Panc1 (cell line): ENCODE measurements at regions not wholly inside any gene's neighbourhood (a gene's known extent, or its start where the extent isn't known, plus 50 kb on each side); places are given as distances from the start of the nearest gene placed in this dataset.

Experiments
- ATAC-seq: fragments of 200-7000 bp; cut with Tn5 transposase; 2 replicates; pipeline ENCODE4 v1.9.1; 2020; ENCODE audit warnings: mild to moderate bottlenecking, moderate library complexity
- BruUV-seq: library from RNA; stranded (reverse); fragments of 400-500 nt; replicated peaks from 2 replicates; lab custom pipeline; 2021; lab: Mats Ljungman, UMichigan
- CTCF ChIA-PET: fragments of 300-600 bp; sonication (Branson Sonifier 250); formaldehyde crosslinking; loops from one replicate; lab custom pipeline; 2022; ENCODE audit warnings: antibody characterized with exemption; lab: Charles Lee
- POLR2A ChIA-PET: fragments of 300-600 bp; sonication (Branson Sonifier 250); formaldehyde crosslinking; loops from one replicate; lab custom pipeline; 2022; ENCODE audit warnings: antibody characterized with exemption; lab: Charles Lee
- DNase-seq: peaks from one replicate; pipeline ENCODE4 v3.0.0-alpha.2; 2010; ENCODE audit warnings: low read depth, low spot score
- H3K27ac ChIP-seq: 2 replicates; pipeline ENCODE4 v1.5.1; 2011; ENCODE audit warnings: mild to moderate bottlenecking, low read length, inconsistent platforms
- H3K27me3 ChIP-seq: fragments of 200-500 bp; sonication (Bioruptor generic); 2 replicates; pipeline ENCODE4 v1.6.0; 2014; ENCODE audit warnings: low read length, inconsistent platforms; ENCODE audit not compliant: control insufficient read depth, insufficient read depth
- H3K36me3 ChIP-seq: fragments of 200-500 bp; sonication (Bioruptor generic); 2 replicates; pipeline ENCODE4 v1.5.1; 2014; ENCODE audit warnings: inconsistent platforms, mild to moderate bottlenecking, low read length, moderate library complexity; ENCODE audit not compliant: control insufficient read depth, insufficient read depth
- H3K4me1 ChIP-seq: 2 replicates; pipeline ENCODE4 v1.5.1; 2011; ENCODE audit warnings: inconsistent platforms, mild to moderate bottlenecking, low read length, moderate library complexity; ENCODE audit not compliant: control insufficient read depth, insufficient read depth
- H3K4me3 ChIP-seq, 2 experiments: 2 replicates each; pipeline ENCODE4 v1.5.1; 2011 to 2012; ENCODE audit warnings: low read depth in 2 of 2, low read length in 2 of 2, mild to moderate bottlenecking in 2 of 2, inconsistent platforms in 1 of 2, moderate library complexity in 1 of 2
- H3K9me3 ChIP-seq: fragments of 200-500 bp; sonication (Bioruptor generic); 2 replicates; pipeline ENCODE4 v1.5.1; 2014; ENCODE audit warnings: low read depth, mild to moderate bottlenecking, inconsistent platforms, low read length, moderate library complexity; ENCODE audit not compliant: control insufficient read depth, insufficient read depth
- POLR2AphosphoS5 ChIP-seq: IDR thresholded peaks from 2 replicates; pipeline ENCODE4 v1.6.1; 2012; ENCODE audit warnings: mild to moderate bottlenecking, low read depth, low read length, moderate library complexity
- SIN3A ChIP-seq: IDR thresholded peaks from 2 replicates; pipeline ENCODE4 v1.6.1; 2012; ENCODE audit warnings: low read depth, mild to moderate bottlenecking, low read length, moderate library complexity, borderline replicate concordance; ENCODE audit not compliant: insufficient read depth
- TCF7L2 ChIP-seq: IDR thresholded peaks from 2 replicates; pipeline ENCODE4 v1.6.1; 2011; ENCODE audit warnings: mild to moderate bottlenecking, low read depth, low read length, inconsistent platforms
- in situ Hi-C: cut with HindIII; loops from 2 replicates; pipeline ENCODE4 v1.10.0; 2016; ENCODE audit warnings: low sequenced_read_pairs, low pct_unique_long_range_greater_than_20kb
- intact Hi-C: fragments of 100-400 bp; cut with micrococcal nuclease; formaldehyde crosslinking; loops from one replicate; pipeline ENCODE4 v1.10.0; 2022; ENCODE audit not compliant: unreplicated experiment
- TF ChIP-seq, protein P1 (sequence below): fragments of 450-650 bp; IDR thresholded peaks from 2 replicates; pipeline ENCODE4 v1.5.1; 2017; ENCODE audit warnings: mild to moderate bottlenecking
- TF ChIP-seq, protein P2 (sequence below), 2 experiments: IDR thresholded peaks; 2 replicates each; pipeline ENCODE4 v1.6.1; 2011 to 2012; ENCODE audit warnings: low read depth in 2 of 2, control low read depth in 1 of 2, low read length in 1 of 2, mild to moderate bottlenecking in 1 of 2, moderate library complexity in 1 of 2; ENCODE audit not compliant: insufficient read depth in 1 of 2

DNA sequence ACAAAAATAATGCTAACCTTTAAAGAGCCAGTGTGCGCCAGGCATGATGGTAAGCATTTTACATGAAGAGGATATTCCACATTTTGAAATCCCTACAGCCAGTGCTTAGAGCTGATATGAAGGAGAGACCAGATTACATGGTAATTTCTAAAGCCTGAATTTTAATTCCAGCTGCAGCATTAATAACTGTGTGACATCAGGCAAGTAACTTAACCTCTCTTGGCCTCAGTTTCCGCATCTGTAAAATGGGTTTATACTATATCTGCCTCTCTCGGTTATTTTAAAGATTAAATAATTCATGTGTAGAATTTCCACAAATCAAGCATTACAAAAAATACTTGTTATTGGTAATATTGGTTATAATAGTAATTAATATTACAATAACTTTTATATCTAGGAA is 165.4 kb downstream of the UACA start:
- Histone ChIP-seq H3K4me1 (no peaks in the 10 kb centered on the region), H3K27me3 (no peaks in the 10 kb centered on the region), H3K4me3 (no peak overlapping the region), H3K27ac (no peak overlapping the region), H3K36me3 (no peaks in the 10 kb centered on the region), H3K9me3 (peaks cover 14% of the 10 kb centered on the region; the same call in 1 of the 2 replicates)
- DNase-seq = no peak
- no TSS peak for BruUV-seq
- intact Hi-C loops (no loop called here), in situ Hi-C loops (no loop called here)
- no peak for ATAC-seq
- POLR2A ChIA-PET = no interaction called here
- CTCF ChIA-PET = interaction anchor here (0.6 kb wide), 1 partner anchor 69 kb away, joined by 5 read pairs; no protein-coding TSS in a partner anchor
- no peak for TF ChIP-seq SIN3A
- TF ChIP-seq, protein P1, sequence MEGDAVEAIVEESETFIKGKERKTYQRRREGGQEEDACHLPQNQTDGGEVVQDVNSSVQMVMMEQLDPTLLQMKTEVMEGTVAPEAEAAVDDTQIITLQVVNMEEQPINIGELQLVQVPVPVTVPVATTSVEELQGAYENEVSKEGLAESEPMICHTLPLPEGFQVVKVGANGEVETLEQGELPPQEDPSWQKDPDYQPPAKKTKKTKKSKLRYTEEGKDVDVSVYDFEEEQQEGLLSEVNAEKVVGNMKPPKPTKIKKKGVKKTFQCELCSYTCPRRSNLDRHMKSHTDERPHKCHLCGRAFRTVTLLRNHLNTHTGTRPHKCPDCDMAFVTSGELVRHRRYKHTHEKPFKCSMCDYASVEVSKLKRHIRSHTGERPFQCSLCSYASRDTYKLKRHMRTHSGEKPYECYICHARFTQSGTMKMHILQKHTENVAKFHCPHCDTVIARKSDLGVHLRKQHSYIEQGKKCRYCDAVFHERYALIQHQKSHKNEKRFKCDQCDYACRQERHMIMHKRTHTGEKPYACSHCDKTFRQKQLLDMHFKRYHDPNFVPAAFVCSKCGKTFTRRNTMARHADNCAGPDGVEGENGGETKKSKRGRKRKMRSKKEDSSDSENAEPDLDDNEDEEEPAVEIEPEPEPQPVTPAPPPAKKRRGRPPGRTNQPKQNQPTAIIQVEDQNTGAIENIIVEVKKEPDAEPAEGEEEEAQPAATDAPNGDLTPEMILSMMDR = no peak
- no peak for TF ChIP-seq TCF7L2
- TF ChIP-seq, protein P2, sequence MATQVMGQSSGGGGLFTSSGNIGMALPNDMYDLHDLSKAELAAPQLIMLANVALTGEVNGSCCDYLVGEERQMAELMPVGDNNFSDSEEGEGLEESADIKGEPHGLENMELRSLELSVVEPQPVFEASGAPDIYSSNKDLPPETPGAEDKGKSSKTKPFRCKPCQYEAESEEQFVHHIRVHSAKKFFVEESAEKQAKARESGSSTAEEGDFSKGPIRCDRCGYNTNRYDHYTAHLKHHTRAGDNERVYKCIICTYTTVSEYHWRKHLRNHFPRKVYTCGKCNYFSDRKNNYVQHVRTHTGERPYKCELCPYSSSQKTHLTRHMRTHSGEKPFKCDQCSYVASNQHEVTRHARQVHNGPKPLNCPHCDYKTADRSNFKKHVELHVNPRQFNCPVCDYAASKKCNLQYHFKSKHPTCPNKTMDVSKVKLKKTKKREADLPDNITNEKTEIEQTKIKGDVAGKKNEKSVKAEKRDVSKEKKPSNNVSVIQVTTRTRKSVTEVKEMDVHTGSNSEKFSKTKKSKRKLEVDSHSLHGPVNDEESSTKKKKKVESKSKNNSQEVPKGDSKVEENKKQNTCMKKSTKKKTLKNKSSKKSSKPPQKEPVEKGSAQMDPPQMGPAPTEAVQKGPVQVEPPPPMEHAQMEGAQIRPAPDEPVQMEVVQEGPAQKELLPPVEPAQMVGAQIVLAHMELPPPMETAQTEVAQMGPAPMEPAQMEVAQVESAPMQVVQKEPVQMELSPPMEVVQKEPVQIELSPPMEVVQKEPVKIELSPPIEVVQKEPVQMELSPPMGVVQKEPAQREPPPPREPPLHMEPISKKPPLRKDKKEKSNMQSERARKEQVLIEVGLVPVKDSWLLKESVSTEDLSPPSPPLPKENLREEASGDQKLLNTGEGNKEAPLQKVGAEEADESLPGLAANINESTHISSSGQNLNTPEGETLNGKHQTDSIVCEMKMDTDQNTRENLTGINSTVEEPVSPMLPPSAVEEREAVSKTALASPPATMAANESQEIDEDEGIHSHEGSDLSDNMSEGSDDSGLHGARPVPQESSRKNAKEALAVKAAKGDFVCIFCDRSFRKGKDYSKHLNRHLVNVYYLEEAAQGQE (IDR thresholded peaks at IDR 0.05; ENCODE audit: insufficient read depth in 1 of 2, low read depth in 2 of 2, low read length in 1 of 2) = no peak
- no peak for TF ChIP-seq POLR2AphosphoS5

DNA sequence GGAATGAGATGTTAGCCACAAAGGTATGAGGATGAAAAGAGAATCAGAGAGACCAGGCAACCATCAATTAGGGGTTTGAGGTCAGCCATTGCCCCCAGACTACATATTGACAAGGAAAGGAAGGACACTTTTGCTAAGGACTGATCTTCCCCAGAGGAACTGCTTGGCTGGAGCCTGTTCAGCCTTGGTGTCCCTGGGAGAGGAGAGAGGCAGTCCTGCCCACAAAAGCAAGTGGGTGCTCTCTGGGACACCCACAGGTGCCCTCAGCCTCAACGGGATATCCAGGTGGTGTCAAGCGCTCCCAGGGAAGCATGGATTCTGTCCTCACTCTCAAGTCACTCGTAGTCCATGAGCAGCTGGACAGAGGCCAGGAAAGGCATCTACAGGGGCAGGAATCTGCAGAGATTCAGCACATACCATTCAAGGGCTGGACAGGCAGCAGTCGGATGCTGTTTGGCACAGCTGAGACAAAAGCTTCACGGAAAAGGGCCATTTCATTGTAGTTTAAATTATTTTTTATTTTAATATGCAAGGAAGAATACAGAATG is 166.2 kb downstream of the UACA start:
- no TSS peak for BruUV-seq
- CTCF ChIA-PET = no interaction called here

More for the DNA sequence above, 166.2 kb downstream of the UACA start:
- Histone ChIP-seq H3K4me3 (no peak overlapping the region), H3K36me3 (no peaks in the 10 kb centered on the region), H3K27ac (no peak overlapping the region), H3K9me3 (peaks cover 14% of the 10 kb centered on the region; the same call in 1 of the 2 replicates), H3K27me3 (no peaks in the 10 kb centered on the region), H3K4me1 (no peaks in the 10 kb centered on the region)
- intact Hi-C loops (no loop called here), in situ Hi-C loops (no loop called here)
- TF ChIP-seq, protein P2 (IDR thresholded peaks at IDR 0.05; ENCODE audit: insufficient read depth in 1 of 2, low read depth in 2 of 2, low read length in 1 of 2) = no peak
- no peak for TF ChIP-seq POLR2AphosphoS5
- TF ChIP-seq, protein P1 = no peak
- POLR2A ChIA-PET = no interaction called here
- peak; percentile 57; the same call in 1 of the 2 replicates for ATAC-seq
- DNase-seq = no peak
